GM12873 (cell line): ENCODE measurements at regions not wholly inside any gene's neighbourhood (a gene's known extent, or its start where the extent isn't known, plus 50 kb on each side); places are given as distances from the start of the nearest gene placed in this dataset.

Source experiments
- CTCF ChIP-seq: IDR thresholded peaks from 2 replicates; pipeline ENCODE4 v1.5.1; 2012; ENCODE audit warnings: low read depth, mild to moderate bottlenecking, moderate library complexity, low read length, control low read depth; ENCODE audit not compliant: insufficient read depth; ENCODE audit errors: missing control alignments

DNA sequence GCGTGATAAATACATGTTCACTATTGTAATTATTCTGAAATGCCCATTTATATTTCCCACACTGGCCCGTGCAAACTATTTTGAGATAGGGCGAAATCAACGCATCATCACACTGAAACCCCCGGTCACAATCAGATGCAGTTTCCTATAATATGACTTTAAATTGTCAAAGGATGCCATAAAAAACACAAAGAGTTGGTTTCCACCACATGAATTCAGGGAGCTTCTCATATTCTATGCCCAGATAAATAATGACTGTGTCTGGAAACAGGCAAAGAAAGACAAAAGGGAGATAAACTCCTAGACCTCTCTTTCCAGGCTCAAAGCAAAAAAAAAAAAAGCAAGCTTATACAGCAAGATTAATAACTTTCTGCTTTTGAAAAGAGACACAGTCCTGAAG, 375.8 kb upstream of the AKR1E2 start:
- no peak for TF ChIP-seq CTCF

- no peak for TF ChIP-seq CTCF
These were observed 378.0 kb upstream of the AKR1E2 start for GRCh38 chr10:4448030-4448429.

- no peak for TF ChIP-seq CTCF
These were observed 382.6 kb upstream of the AKR1E2 start for GRCh38 chr10:4443419-4443818.

GRCh38 chr10:4442296-4442695, 383.7 kb upstream of the AKR1E2 start:
- TF ChIP-seq CTCF, result no peak

DNA sequence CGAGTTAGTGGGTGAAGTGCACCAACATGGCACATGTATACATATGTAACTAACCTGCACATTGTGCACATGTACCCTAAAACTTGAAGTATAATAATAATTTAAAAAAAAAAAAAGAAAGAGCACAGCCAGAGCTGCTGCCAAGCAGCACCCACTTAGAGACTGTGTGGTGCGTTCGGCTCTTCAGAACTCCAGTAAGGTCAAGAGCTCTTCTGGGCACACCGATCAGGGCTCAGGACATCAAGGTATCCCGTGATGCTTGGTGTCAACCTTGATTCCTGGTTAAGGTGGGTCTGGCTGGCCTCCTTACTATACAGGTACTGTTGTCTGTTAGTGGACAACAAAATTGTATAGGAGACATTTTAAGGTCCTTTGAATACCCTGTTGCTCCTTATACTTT, 385.7 kb upstream of the AKR1E2 start:
- TF ChIP-seq CTCF, result no peak

DNA sequence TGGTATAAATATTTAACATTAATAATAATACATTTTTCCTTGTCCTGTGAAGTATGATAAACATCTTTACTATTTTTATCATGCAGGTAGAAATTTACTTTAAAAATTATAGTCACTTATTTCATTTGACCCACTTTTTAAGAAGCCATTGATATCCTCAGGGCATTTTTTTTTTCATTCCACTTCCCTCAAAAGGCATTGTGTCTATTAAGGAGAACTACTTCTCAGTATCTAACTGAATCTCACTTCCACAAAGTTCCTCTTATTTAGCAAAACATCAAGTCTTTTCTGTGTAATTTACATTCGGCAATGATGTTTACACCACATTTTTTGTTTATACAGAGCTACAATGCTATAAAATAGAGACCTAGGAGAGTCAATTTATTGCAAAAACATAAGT, 388.2 kb upstream of the AKR1E2 start:
- no peak for TF ChIP-seq CTCF

- TF ChIP-seq CTCF, result no peak
These were observed 388.9 kb upstream of the AKR1E2 start for GRCh38 chr10:4437061-4437460.

DNA sequence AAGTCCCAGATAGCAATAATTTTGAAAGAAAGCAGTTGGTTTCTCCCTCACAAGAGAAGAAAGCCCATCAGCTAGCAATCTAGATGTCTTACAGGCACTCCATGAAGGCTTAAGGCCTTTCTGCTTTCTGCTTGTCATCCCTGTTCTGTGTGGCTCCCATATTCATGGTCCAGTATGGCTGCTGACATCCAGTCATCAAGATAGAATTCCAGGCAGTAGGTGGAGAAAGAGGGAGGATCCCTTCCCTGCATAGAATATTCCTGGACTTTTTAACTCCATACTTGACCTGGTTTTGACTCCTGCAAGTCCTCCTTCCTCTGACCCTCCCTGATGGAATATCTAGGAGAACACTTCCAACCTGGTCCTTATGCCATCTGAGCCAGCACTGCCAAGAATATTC, 389.9 kb upstream of the AKR1E2 start:
- TF ChIP-seq CTCF, result no peak
